Right lobe of liver (tissue), 6 donors: ENCODE measurements at regions not wholly inside any gene's neighbourhood (a gene's known extent, or its start where the extent isn't known, plus 50 kb on each side); places are given as distances from the start of the nearest gene placed in this dataset.

Source experiments
- ATAC-seq, 4 donors: fragments of 200-7000 bp; cut with Tn5 transposase; one replicate each; pipeline ENCODE4 v1.9.1; 2020; ENCODE audit warnings: mild to moderate bottlenecking in 4 of 4, moderate library complexity in 4 of 4
- DNase-seq, 3 donors: peaks; one replicate each; pipeline ENCODE4 v3.0.0-alpha.2; 2020
- H3K27ac ChIP-seq, 3 donors: fragments of 200-600 bp; one replicate each; pipeline ENCODE4 v1.8.0; 2022
- H3K27me3 ChIP-seq, 2 donors: fragments of 200-600 bp; one replicate each; pipeline ENCODE4 v1.8.0; 2022
- H3K36me3 ChIP-seq, 4 donors: fragments of 200-600 bp; sonication (generic) in 1 of 4; one replicate each; pipeline versions ENCODE4 v1.5.1 to v1.8.0; 2017 to 2022; ENCODE audit warnings: control low read depth in 1 of 4
- H3K4me1 ChIP-seq, 4 donors: fragments of 200-600 bp; sonication (generic) in 1 of 4; one replicate each; pipeline versions ENCODE4 v1.5.1 to v1.8.0; 2017 to 2022; ENCODE audit warnings: control low read depth in 1 of 4
- H3K4me3 ChIP-seq, 3 donors: fragments of 200-600 bp; one replicate each; pipeline ENCODE4 v1.8.0; 2022
- H3K9me3 ChIP-seq, 4 donors: fragments of 200-600 bp; sonication (generic) in 1 of 4; one replicate each; pipeline versions ENCODE4 v1.5.1 to v1.8.0; 2017 to 2022; ENCODE audit warnings: control low read depth in 1 of 4
- POLR2A ChIP-seq: fragments of 450-650 bp; IDR thresholded peaks from one replicate; pipeline ENCODE4 v1.6.1; 2017; ENCODE audit warnings: antibody characterized with exemption, mild to moderate bottlenecking
- WGBS: methylation state at CpG from one replicate; pipeline ENCODE4 v1.1.6; 2018; ENCODE audit warnings: low coverage, low lambda C conversion rate; ENCODE audit not compliant: insufficient coverage; ENCODE audit errors: missing lambda C conversion rate; 5-methylcytosine and 5-hydroxymethylcytosine counted together
- intact Hi-C, 2 donors: fragments of 100-400 bp; cut with DNase I; formaldehyde crosslinking; loops; one replicate each; pipeline versions ENCODE4 v1.11.2 to v1.14.1; 2022
- TF ChIP-seq, protein P1 (sequence below), 4 donors: fragments of 200-600 bp in 3 of 4; fragments of 450-650 bp in 1 of 4; IDR thresholded peaks; one replicate each; pipeline versions ENCODE4 v1.5.1 to v1.8.0; 2016 to 2022; ENCODE audit warnings: antibody characterized with exemption in 4 of 4, mild to moderate bottlenecking in 2 of 4
- donor health status: DM: no; HTN: yes; CAD: no.
- donor health status: DM: no; HTN: no; CAD: no.
- donor health status: DM: no; HTN: no; CAD: no.
- donor health status: DM: no; HTN: yes; CAD: no.
- donor health status: DM: no; HTN: yes; CAD: no.

DNA sequence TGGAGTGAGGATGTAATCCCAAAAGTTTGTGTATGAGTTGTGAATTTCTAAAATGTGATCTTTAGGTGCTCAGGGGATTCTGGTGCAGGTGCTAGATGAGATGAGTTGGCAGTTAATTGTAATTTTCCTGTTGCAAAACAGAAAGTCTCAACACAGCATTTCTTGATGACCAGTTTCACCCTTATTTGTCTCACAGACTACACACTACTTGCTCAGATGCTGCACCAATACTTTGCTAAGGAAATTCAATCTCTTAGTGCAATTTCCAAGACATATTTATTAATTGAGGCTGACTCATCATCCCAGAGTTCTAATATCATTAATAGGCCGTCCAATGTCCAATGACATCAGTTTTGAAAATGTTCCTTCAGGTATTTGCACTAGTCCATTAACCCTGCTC is 159.2 kb upstream of the SFRP2 start:
- intact Hi-C loops: no loop called here
- Histone ChIP-seq H3K4me3 (no peak overlapping the region), H3K27ac (no peak overlapping the region), H3K4me1 (no peaks in the 10 kb centered on the region), H3K9me3 (no peaks in the 10 kb centered on the region), H3K36me3 (no peaks in the 10 kb centered on the region), H3K27me3 (no peaks in the 10 kb centered on the region)
- 60% methylated on average over 1 of the region's 1 CpG for WGBS
- DNase-seq: no peak
- ATAC-seq: no peak
- no peak for TF ChIP-seq POLR2A
- TF ChIP-seq, protein P1, sequence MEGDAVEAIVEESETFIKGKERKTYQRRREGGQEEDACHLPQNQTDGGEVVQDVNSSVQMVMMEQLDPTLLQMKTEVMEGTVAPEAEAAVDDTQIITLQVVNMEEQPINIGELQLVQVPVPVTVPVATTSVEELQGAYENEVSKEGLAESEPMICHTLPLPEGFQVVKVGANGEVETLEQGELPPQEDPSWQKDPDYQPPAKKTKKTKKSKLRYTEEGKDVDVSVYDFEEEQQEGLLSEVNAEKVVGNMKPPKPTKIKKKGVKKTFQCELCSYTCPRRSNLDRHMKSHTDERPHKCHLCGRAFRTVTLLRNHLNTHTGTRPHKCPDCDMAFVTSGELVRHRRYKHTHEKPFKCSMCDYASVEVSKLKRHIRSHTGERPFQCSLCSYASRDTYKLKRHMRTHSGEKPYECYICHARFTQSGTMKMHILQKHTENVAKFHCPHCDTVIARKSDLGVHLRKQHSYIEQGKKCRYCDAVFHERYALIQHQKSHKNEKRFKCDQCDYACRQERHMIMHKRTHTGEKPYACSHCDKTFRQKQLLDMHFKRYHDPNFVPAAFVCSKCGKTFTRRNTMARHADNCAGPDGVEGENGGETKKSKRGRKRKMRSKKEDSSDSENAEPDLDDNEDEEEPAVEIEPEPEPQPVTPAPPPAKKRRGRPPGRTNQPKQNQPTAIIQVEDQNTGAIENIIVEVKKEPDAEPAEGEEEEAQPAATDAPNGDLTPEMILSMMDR (IDR thresholded peaks at IDR 0.05): no peak

DNA sequence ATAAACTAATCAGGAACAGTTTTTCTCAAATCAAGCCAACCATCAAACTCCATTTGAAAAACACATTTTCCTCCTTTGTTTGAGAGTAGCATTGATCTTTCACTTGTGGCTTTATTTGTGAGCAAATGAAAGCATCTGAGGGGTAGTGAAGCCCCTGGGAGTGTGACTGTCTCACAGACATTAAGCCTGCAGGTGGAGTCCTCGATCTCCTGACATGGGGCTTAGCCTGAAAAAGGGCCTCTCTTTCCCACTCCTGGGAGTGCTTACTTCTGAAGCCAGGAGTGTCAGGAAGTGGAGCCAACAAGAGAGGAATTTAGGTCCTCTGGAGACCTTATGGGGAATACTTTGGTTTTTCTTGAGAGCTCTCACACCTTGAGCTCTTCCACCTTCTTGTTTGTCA is 158.2 kb upstream of the SFRP2 start:
- DNase-seq (no peak), ATAC-seq (no peak)
- no peak overlapping the region for H3K27ac ChIP-seq
- intact Hi-C loops: no loop called here
- no peaks in the 10 kb centered on the region for H3K4me1 ChIP-seq
- TF ChIP-seq, protein P1 (IDR thresholded peaks at IDR 0.05): no peak
- no peak for TF ChIP-seq POLR2A
- 63% methylated on average over 1 of the region's 1 CpG for WGBS
- H3K9me3 ChIP-seq: no peaks in the 10 kb centered on the region
- H3K27me3 ChIP-seq: no peaks in the 10 kb centered on the region
- H3K36me3 ChIP-seq: no peaks in the 10 kb centered on the region
- H3K4me3 ChIP-seq: no peak overlapping the region

DNA sequence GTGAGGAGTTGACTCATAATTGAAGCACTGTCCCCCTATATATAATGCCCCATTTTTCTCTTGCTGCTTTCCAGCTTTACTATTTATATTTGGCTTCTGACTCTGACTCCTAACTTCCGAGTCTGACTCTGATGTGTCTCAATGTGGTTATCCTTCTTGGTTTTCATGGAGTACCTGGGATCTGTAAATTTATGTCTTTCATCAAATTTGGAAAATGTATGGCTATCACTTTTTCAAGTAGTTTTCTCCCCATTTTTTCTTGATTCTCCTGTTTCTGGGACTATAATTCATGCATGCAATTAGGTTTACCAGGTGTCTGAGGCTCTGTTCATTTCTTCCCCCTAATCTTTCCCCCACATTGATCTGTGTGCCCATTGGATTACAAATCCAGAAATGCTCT is 156.8 kb upstream of the SFRP2 start:
- Histone ChIP-seq H3K9me3 (no peaks in the 10 kb centered on the region), H3K27me3 (no peaks in the 10 kb centered on the region), H3K4me3 (no peak overlapping the region), H3K36me3 (no peaks in the 10 kb centered on the region), H3K27ac (no peak overlapping the region), H3K4me1 (no peaks in the 10 kb centered on the region)
- DNase-seq (no peak), ATAC-seq (no peak)
- no peak for TF ChIP-seq POLR2A
- TF ChIP-seq, protein P1 (IDR thresholded peaks at IDR 0.05): no peak
- WGBS: 59% methylated on average over 1 of the region's 1 CpG
- intact Hi-C loops: no loop called here

DNA sequence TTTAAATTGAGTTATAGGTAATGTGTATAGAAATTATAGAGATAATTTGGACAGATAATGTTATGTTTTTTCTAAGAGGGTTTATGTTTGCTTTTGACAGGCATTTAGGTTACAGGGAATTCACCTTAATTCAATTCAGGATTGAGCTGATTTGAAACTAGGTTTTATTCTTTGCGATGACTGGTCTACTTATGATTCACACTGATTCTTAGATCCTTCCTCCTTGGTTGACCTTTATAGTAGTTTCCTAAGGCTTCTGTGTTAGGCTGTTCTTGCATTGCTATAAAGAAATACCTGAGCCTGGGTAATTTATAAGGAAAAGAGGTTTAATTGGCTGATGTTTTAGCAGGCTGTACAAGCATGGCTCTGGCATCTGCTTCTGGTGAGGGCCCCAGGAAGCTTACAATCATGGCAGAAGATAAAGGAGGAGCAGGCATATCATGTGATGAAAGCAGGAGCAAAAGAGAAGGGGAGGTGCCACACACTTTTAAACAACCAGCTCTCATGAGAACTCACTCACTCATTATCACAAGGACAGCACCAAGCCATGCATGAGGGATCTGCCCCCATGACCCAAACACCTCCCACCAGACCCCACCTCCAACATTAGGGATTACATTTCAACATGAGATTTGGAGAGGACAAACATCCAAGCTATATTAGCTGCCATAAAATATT is 155.0 kb upstream of the SFRP2 start:
- no peaks in the 10 kb centered on the region for H3K36me3 ChIP-seq
- no peaks in the 10 kb centered on the region for H3K27me3 ChIP-seq
- TF ChIP-seq POLR2A: no peak
- TF ChIP-seq, protein P1 (IDR thresholded peaks at IDR 0.05): no peak
- ATAC-seq: no peak
- H3K9me3 ChIP-seq: no peaks in the 10 kb centered on the region
- H3K4me1 ChIP-seq: no peaks in the 10 kb centered on the region
- intact Hi-C loops: no loop called here
- no peak overlapping the region for H3K4me3 ChIP-seq
- WGBS: 77% methylated on average over 1 of the region's 1 CpG
- DNase-seq: no peak
- no peak overlapping the region for H3K27ac ChIP-seq

DNA sequence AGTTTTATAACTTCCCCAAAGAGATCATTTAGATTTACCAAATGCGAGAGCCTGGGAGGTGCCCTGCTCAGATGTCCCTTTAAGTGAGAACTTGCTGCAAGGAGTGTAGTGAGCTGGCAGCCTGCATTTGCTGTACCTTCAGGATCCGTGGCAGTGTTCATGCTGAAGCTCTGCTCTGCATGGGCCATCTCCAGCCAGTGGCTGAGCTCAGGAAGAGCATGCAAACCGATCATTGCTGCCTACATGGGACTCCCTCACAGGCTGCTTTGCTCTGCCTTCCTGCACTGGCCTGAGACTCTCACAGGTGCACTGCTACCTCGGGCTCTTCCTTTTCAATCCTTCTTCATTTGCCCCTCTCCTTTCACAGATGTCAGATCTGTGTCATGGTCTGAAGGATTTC is 152.0 kb upstream of the SFRP2 start:
- DNase-seq: no peak
- intact Hi-C loops: no loop called here
- Histone ChIP-seq H3K27me3 (no peaks in the 10 kb centered on the region), H3K9me3 (no peaks in the 10 kb centered on the region), H3K4me3 (no peak overlapping the region), H3K36me3 (no peaks in the 10 kb centered on the region), H3K4me1 (no peaks in the 10 kb centered on the region), H3K27ac (no peak overlapping the region)
- 57% methylated on average over 2 of the region's 4 CpGs for WGBS
- ATAC-seq: peak in 1 of 4 donors; percentile 27
- TF ChIP-seq, protein P1 (IDR thresholded peaks at IDR 0.05): no peak
- TF ChIP-seq POLR2A: no peak
